HG03175 (cell line): ENCODE measurements at regions not wholly inside any gene's neighbourhood (a gene's known extent, or its start where the extent isn't known, plus 50 kb on each side); places are given as distances from the start of the nearest gene placed in this dataset.

Source experiments
- ATAC-seq: cut with Tn5 transposase; IDR thresholded peaks from one replicate; pipeline ENCODE4 v1.9.1; 2021; ENCODE audit warnings: mild to moderate bottlenecking, moderate library complexity; ENCODE audit not compliant: unreplicated experiment

DNA sequence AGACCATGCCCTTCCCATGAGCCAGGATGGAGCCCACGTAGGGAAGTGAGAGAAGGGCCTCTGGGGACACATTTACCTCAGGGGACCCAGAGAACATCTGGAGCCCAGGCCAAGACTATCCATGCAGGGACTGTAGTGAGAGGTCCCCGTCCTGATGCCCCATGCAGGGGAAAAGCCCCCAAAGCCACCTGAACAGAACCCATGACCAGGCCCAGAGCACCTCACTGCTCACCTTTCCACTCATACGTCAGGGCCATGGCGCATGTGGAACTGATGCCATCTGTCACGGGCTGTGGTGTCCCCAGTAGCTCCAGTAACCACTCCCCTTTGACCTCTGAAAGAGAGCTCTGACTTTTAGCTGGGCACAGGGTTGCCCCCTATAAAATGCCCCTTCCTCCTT lies 106.5 kb upstream of the TEX51 start:
- ATAC-seq = no peak

DNA sequence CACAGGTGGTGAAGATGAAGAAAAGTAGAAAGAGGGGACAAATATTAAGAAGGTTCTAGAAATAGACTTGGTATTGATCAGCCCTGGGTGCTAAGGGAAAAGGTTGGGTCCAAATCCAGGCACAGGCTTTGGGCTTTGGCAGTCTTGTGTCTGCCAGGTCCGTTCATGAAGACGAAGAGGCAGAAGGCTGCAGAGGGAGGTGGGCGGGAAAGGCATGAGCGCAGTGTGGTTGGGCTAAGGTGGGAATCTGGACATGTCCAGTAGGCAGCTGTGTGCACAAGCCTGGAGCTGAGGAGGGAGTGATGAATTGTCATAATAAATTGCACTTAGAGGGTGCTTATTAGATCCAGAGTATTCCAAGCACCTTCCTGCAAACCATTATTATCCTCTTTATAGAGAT lies 105.7 kb upstream of the TEX51 start:
- no peak for ATAC-seq

DNA sequence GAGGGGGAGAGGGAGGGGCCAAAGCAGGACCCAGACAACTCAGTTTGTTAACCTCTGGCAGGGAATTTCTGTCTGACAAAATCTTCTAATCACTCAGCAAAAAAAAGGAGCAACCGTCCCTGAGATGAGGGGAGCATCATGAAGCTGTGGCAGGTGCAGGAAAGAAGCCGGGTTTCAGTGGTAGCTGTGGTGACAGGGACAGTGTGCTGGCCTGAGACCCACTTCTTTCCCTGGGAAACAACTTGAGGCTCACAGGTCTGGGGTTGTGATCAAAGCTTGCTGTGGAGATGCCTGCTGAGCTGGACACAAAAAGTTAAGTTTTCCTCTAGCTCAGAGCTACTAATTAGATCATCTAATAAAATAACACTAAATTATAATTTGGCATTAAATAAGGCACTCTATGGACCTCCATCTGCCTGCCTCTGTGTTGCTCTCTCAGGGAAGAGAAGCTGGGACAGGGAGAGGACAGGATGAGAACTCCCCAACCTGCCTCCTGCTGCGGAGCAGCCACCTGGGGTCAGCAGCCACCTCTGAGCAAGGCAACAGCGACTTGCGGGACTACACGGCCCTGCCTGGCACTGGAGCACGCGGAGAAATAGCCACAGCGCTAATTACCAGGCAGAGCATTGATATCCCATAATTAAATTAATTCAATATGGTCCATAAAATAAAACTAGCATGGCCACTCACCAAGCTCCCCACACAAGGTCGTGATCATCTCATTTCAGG lies 104.6 kb upstream of the TEX51 start:
- ATAC-seq = no peak

DNA sequence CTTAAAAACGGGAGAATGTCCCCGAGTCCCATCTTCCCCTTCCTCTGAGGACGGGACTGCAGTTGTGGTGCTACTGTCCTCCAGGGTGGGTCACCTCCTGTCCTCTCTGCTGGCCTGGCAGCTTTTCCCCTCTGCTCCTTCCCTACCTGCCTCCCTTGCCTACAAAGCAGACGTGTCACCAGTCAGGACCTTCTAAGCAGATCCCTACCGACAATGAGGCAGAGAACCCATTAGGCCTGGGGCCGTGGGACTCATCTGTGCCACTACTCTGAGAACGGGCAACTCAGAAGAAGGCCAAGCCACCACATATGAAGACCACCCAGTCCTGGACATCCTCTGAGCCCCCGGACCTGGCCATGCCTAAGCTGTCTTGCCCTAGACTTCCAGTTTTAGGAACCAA lies 103.0 kb upstream of the TEX51 start:
- ATAC-seq = no peak

DNA sequence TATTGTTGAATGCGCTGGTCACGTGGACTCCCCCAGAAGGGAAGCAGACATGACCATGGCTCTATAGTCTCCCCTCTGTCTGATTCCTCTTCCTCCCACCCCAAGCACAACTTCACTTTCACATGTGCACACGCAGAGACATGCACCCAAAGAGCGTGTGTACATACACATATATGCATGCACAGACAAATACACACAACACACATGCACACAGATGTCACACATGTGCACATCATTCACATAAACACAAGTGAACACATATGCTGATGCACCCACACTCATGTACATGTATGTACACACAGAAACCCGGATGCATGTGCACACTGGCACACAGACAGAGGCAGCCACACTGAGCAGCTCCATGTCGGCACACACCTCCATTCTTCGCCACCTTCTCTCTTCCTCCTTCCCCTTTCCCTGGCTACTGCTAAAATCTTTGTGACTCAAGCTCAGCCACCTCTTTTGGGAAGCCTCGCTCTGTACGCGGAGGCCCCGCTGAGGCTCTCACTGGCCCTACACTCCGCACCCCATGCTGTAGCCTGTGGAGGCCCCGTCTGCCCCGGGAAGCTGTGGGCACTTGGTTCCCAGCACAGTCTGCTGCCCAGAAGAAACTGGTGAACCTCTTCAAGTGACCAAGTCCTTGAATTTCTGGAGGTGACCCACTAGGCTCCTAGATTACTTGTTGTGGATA lies 101.6 kb upstream of the TEX51 start:
- ATAC-seq = no peak

DNA sequence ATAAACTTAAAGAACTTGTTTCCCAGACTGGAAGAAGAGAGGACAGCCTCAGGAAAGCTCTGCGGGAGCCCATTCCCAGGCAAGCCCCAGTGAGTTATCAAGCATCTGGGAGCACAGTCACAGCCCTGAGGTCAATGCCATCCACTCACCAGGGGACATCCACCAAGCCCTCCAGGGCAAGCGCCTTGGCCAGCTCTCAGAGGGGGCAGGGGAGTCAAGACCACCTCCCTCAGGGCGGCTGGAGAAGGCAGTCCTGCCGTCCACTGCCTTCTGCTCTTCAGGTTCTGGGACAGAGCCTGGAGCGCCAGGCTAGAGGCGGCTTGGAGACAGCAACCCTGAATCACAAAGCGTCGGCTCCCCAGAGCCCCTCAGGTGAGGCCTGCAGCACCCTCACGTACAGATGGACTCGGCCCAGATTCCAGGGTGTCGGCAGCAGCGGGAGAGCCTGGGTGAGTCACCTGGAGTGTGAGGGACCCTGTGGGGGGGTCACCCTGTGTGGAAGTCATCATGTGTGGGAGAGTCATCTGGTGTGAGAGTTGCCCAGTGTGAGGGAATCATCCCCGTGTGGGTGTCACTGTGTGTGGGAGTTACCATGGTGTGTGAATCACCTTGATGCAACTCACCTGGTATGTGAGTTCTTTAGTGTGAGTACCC lies 100.9 kb upstream of the TEX51 start:
- no peak for ATAC-seq

DNA sequence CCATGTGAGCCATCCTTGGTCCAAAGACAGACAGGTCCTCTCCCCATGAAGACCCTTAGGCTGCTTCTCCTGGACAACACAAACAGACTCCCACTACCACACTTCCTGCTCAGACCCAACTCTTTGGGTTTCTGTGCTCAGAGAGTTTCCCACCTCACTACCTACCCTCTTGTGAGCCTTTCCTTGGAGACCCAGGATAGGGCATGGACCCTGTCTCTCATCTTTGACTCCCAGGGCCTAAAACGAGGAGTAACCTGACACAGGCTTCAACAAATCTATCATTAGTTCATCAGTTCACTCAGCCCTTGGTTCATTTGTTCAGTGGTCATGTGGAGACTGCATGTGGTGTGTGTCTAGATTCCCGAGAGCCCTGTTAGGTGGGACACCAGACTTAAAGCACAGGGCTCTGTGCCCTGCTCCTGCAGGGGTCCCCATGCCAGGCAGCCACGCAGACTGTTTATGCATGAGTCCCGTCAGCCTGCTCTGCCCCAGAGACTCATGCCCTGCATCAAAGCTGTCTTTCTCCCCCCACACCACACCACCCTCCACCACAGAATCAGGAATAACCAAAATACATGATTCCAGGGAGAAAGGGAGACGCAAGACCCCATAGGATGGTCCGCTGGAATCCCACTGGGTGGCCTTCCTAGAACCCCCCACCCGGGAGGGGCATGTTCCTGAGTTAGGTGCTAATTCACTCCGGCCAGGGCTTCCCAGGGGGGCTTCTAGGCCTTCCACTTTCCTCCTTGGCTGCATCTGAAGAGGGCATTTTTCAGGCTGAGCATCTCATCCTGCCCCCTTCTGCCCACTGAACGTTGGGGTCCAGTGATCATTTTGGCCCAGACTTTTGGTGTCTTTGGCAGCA lies 100.2 kb upstream of the TEX51 start:
- no peak for ATAC-seq

DNA sequence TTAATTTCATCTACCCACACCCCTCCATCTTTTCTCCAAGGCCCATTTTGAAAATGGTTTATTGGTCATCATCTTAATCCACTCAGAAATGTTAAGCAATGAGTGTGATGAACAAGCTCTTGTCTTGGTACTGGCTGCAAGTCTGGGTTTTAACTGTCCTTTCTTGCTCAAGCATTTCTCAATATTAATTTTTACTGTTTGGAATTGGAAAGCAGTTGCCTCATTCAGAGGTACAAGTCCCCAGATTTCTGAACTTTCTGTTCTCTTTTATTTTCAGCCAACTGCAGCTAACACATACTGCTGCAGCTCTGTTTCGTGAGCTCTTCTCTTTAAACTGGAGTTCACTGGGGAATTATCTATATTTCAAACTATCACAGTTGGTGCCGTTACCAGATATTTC lies 99.4 kb upstream of the TEX51 start:
- ATAC-seq = no peak

DNA sequence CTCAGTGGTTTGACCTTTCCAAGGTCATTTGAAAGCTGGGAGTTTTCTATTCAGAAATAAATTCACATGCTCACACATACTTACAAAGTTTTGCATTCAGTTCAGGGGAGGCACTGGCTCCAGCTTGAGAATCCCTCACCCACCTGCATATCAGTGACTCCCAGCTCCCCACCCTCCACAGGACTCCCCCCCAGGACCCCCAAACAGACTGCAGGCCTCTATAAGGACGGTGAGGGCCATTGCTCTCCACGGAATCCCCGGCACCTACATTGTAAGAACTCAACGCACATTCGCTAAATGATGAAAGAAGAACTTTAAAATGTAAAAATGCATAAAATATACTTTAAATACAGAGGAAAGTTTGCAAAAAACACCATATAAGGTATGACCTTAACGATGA lies 97.2 kb upstream of the TEX51 start:
- no peak for ATAC-seq

DNA sequence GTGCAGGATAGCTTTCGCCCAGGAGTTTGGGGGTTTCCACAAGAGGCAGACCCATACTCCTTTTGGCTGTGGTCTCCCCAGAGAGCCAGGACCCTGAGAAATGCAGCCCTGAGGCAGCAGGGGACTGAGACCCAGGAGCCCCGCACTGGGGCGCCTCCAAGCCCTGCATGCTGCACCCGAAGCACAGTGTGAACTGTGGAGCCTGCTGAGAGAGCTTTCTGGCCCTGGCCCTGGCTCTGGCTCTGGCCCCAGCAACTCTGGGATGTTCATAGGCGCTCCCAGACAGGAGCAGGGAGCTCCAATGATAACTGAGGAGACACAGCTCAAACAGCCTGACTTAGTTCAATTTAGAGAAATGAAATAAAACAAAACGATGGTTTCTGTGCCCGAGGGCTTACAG lies 96.4 kb upstream of the TEX51 start:
- ATAC-seq = no peak

DNA sequence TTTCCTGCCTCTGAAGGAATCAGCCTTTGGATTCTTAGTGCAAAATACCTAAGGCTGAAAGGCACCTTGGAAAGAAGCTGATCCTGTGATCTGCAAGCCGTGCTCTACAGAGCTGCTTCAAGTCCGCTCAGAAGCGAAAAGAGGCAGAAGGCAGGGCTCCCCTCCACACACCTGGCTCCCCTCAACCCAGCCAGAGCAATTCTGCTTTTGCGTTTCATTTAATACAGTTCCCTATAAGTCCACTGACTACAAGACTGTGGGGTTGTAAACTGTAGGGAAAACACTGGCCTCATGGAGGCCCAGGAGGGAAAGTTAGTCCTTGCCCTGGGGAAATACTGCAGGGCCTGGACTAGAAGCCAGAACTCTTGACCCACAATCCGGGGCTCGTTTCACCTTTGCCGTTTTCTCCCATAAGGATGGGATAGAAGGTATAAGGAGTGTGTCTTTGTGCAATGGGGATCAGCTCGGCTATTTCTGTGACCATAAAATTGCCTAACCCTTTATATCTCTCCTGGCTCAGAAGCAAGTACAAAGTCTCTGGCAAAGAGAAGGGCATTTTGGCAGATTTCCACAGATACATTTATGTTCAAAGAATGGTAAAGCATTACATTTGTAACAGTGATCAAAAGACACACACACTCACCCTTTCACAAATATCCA lies 95.8 kb upstream of the TEX51 start:
- no peak for ATAC-seq

DNA sequence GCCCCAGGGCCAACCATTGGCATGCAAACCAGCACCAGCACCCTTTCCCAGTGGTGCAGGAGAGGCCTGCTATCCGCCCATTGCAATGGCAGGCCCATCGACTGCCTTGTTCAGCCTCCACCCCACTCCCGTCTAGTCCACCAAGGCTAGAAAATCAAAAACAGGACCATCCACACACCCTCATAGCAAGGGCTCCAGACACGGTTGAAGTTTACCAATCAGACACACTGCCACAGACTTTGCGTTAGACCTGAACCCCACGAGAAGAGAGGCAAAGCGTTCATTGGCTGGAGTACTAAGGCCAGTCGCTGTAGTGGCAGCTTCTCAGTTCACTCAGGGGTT lies 95.3 kb upstream of the TEX51 start:
- ATAC-seq = no peak

DNA sequence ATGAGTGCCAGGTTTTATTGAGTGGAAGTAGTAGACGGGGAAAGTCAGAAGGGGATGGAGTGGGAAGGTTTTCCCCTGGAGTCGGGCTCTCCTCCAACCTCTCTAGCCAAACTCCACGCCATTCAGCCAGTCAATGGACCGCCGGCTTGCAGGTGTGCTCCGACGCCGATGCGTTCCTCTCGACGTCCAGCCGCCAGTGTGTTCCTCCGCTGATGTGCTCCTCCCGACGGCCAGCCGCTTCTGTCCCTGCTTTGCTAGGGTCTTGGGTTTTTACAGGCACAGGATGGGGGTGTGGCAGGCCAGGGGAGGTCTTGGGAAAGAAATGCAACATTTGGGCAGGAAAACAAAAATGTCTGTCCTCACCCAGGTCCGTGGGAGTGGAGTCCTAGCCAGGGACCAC lies 94.3 kb upstream of the TEX51 start:
- ATAC-seq = no peak

DNA sequence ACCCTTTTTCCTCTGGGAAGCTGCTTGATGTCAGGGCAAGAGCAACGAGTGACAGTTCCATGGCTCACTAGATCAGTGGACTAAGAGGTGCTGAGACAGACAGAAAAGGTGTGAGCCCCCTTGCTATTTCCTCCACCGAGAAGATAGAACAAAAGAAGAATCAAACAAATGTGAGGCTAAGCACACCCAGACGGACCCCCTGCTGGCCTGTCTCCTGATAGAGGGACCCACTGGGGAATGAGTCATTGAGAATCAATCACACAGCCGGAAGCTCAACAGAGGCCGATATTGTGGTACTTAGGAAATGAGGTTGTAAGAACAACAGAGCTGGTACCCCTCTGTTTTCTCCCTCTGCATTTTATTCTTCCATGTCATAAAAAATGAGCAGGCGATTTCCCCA lies 89.8 kb upstream of the TEX51 start:
- no peak for ATAC-seq

DNA sequence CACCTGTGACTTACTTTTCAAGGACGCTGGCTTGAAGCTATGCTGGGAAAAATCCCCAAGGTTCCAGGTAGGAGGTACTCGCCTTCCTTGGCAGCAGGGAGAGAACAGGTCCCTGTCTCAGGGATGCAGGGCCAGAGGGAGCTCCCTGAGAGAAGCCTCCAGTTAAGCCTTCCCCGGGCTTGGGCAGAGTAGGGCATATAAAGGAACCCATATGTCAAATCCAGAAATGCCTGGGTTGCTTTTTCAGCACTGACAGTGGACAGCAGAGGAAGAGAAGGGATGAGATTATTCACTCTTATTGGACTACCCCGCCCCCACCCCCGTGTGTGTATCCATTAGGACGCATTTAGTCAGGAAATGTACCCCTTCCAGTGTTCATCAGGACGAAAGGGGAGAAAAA lies 89.3 kb upstream of the TEX51 start:
- no peak for ATAC-seq

DNA sequence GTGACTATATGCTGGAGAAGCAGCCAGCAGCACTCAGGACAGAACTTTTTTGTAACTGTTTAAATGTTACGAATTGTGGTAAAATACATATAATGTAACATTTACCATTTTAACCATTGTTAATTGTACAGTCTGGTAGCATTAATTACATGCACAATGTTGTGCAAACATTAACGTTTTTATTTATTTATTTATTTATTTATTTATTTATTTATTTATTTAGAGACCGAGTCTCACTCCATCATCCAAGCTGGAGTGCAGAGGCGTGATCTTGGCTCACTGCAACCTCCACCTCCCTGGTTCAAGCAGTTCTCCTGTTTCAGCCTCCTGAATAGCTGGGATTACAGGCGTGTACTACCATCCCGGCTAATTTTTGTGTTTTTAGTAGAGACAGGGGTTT lies 88.7 kb upstream of the TEX51 start:
- no peak for ATAC-seq

DNA sequence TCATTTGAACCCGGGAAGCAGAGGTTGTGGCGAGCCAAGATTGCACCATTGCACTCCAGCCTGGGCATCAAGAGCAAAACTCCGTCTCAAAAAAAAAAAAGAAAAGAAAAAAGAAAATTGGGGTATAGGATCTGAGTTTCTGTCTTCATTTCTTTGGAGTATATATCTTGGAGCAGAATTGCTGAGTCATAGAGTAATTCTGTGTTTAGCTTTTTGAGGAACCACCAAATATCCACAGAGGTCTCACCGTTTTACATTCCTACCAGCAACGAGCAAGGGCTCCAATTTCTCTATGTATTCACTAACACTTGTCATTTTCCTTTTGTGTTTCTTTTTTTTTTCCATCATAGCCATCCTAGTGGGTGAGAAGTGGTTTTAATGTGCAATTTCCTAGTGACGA lies 87.6 kb upstream of the TEX51 start:
- ATAC-seq = no peak

DNA sequence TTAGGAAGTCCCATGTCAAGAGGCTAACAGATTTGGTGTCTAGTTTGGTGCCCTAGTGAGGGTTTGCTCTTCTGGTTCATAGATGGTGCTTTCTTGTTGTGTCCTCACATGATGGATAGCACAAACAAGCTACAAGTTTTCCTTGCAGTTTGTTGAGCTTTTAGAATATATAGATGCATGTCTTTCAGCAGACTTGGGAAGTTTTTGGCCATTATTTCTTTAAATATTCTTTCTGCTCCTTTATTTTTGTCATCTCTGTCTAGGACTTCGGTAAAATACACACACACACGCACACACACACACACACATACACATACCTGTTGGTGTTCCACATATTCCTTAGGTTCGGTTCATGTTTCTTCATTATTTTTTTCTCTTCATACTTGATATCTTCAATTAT lies 81.5 kb upstream of the TEX51 start:
- ATAC-seq = no peak

DNA sequence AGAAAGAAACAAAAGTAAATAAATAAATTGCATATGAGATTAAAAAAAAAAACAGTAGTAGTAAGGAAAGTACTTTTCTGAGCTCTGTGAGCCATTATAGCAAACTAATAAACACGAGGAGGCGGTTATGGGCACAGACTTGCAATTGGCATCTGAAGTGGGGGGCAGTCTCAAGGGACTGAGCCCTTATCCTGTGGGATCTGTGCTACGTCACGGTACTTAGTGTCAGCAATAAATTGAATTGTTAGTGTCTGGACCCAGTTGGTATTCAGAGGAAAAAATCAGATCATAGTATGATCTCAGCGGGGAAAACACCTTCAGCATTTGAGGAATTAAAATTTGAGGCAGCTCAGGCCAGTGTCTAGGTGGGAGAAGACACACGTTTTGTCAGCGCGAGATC lies 76.6 kb upstream of the TEX51 start:
- no peak for ATAC-seq

DNA sequence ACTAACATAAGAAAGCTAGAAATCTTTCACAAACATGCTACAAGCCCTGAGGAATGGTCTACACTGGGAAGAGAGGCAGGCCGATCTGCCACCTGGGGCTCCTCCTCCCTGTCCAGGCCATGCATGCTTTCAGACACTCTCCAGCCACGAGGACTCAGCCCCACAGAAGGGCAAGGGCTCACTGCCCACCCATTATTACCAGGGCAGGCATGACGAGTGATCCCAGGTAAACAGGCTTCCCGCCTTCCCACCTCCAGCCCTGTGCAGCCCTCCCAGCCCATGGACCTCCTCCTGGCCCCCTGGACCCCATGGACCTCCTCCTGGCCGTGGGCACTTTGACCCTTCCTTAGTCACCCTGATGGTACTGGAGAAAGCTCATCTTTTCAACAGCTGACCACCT lies 75.8 kb upstream of the TEX51 start:
- no peak for ATAC-seq

DNA sequence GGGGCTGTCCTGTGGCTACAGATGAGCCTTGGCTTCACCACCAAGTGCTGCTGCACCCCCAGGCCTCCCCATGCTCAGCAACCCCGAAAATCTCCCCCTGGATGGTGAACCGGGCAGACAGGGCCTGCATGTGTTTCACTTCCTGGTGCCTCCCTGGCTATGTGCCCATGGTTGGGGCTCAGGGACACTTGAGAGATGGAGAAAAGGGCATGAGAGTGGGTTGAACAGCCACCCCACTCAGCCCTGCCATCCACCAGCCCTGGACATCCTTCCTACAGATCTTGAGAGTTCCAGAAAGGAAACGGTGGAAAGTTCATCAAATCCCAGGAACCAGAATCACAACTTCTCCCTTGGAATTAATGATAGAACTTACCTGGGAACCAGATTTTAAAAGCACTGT lies 74.7 kb upstream of the TEX51 start:
- ATAC-seq = no peak
